ENCODE measurements at regions not wholly inside any gene's neighbourhood (a gene's known extent, or its start where the extent isn't known, plus 50 kb on each side); places are given as distances from the start of the nearest gene placed in this dataset.

DNA sequence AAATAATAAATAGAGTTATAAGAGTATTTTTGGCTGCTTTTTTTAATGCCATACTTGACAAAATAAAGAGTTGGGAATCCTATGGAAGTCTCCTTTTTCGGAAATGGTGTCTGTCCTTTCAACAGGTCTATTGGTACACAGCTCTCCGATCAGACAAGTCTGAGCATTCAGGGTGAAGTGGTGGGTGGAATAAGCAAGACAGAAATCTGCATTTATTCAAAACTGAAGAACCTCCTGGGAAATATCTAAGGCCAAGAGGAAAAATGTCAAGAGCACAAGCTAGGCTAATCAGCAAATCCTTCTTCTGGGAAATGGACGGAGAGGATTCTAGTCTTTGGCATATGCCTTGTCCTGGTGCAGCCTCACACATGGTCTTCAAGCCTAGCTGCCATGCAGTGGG lies 309.0 kb downstream of the CENPC start:
- DNase-seq = no peak

DNA sequence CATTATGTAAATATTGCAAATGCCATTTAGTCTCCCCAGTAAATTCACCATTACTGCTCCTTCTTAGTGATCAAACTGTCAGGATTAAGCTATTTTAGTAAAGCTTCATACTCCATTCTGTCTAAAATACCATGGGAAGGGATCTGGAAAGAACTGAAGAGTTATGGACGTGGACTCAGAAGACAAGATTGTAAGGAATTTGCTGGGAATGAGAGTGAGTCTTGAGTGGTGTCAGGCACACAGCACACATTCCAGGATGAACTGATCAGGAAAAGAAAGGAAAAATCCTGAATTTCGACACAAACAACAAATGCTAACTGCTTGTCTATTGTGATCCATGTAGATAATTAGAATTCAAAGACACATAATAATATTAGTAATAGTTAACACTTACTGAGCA lies 311.0 kb downstream of the CENPC start:
- no peak for DNase-seq

DNA sequence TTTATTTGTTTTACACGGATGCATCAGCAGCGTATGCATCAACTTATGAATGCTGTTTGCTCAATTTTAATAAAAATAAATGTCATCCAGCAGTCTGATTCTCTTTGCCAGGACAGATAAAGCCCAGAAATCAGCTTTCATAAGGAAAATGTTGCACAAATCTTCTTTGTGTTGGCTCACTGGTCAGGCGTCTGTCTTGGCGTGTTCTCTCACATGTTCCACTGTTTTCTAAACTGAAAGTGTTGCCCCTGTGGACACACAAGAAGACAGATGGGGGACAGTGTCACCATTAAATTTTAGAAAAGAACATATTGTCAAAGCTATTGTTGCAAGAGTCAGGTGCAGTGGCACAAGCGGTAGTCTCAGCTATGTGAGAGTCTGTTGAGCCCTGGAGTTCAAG lies 316.2 kb downstream of the CENPC start:
- no peak for DNase-seq

DNA sequence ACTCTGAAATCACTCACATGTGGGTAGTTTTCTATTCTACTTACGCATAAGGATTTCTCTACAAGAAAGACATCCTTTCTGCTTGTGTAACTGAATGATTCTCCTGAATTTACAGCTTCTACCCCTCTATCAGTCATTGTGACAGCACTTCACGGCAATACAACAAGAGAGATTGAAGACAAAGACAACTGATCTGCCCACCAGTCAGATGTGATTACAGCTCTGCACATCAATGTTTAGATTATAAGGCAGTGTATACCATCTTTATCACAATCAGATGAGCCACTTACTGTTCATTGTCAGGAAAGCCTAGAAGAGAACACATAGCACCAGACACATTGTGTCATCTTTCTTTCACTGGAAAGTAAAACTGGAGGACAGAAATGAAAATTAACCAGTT lies 324.4 kb downstream of the CENPC start:
- no peak for DNase-seq

DNA sequence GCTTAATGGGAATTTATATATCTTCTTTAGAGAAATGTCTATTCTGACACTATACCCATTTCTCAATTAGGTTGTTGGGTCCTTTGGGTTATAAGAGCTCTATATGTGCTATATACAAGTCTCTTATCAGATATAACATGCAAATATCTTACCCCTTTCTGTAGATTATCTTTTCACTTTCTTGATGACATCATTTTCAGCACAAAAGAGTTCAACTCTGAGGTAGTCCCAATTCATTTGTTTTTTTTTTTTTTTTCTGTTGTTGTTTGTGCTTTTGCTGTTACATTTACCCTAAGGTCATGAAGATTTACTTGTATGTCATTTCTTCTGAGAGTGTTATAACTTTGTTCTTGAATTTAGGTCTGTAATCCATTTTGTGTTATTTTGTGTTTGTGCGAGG lies 326.4 kb downstream of the CENPC start:
- no peak for DNase-seq

DNA sequence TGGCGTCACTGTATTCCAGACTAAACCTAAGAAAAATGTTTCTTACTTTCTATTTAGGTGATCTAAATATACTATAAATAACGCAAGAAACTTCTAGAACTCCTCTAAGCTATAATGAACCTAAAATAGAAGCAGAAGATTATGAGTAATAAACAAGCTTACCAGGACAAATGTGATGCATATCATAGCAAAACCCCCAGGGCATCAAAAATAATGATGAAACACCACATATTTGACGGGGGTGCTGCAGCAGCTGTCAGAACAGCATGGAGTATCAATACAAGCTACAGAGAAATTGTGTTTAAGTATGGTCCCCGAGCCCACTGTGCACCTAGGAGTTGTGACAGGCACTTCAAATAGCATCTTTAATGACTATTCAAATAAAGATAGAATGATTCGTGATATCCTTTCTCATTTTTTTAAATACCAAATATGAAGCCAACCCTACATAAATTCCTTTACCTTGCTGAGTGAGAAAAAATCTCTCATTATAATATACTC lies 337.3 kb downstream of the CENPC start:
- DNase-seq = no peak

DNA sequence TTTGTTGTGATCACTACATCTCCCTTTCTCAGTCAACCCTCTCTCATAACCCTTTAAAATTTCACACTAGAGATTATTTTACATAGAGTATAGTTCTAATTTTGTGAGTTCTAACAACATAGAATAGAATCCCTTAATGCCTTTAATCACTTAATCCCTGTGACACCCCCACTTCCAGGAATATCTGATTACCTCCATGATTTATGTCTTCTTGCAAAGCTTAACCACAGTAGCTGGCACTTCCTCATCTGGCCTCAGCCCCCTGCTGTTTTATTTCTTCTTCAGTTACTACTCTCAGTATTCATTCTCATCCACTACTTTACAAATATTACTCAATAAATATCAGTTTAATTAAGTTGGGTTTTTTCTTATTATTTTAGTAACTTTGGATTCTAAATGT lies 340.9 kb downstream of the CENPC start:
- no peak for DNase-seq

DNA sequence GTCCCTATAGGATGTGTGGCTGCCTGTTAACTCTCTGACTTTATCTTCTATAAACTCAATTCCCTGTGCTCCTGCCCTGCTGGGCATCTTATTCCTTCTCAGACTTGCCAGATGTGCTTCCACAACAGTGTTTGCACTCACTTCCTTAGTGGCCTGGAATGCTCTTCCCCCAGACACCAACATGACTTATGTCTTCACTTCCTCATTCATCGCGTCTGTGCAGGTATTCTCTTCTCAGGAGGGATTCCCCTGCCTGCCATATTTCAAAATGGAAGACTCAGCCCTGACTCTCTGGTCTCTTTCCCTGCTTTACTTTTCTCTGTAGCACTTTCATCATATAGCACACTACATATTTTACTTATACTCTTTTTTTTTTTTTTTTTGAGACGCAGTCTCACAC lies 344.0 kb downstream of the CENPC start:
- DNase-seq = no peak

DNA sequence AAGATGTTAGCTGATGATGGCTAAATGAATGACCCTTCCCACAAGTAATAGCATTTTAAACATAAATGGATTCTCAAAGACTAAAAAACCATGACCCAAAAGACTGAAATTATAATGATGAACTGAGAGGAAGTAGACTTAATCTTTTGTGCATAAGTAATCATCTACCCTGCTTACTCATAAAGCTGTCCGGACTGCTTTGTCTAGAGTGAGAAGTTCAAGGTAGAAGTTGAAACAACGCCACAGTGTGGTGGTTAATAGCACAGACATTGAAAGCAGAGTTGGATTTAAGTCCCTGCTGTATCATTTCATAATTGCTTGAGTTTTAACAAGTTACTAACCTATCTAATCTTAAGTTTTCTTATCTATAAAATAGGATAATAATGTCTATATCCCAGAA lies 346.6 kb downstream of the CENPC start:
- DNase-seq = no peak

DNA sequence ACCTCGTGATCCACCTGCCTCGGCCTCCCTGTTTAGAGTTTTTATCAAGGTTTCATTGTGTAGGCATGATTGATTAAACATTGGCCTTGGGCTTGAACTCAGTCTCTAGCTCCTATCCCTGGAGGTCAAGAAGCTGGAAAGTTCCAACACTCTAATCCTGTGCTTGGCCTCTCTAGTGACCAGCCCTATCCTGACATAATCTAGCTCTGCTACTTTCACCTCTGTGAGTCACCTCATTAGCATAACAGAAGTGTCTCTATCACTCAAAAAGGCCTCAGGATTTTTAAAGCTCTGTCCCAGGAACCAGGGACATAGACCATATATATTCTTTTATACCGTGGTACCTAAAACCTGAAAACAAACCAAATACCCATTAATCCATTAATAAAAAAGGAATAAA lies 377.5 kb downstream of the CENPC start:
- DNase-seq = no peak

DNA sequence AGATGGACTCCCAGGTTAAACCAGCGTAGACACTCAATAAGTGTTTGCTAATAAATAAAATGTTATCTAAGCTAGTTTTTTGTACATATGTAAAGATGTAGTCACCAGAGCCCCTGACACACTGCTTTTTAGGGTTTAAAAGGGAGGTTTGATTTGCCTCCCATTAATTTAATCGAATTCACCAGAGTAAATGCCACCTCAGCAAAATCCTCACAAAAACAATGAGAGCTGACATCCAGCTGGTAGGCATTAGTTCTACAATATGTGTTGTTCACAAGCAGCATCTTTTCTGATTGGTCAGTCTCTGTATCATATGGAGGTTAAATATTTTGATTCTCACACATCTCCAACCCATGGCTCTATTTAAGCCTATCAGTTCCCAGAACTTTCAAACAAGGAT lies 382.6 kb downstream of the CENPC start:
- DNase-seq = no peak

DNA sequence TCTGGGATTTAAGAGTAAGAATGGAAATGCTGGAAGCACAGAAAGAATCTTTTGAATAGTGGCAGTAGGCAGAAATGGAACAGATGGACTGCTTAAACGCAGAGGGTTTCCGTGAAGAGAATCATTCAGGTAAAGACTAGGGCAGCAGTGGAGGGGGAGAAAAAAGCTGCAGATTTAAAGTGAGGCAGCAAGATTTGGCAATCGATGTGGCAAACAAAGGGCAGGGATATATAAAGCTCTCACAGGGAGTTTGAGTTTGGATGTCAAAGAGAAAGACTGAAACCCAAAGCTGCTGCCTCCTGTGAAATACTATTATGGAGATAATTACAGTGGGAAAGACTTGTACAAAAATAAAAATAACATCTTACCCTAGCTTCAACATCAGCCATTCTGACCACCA lies 384.0 kb downstream of the CENPC start:
- no peak for DNase-seq

DNA sequence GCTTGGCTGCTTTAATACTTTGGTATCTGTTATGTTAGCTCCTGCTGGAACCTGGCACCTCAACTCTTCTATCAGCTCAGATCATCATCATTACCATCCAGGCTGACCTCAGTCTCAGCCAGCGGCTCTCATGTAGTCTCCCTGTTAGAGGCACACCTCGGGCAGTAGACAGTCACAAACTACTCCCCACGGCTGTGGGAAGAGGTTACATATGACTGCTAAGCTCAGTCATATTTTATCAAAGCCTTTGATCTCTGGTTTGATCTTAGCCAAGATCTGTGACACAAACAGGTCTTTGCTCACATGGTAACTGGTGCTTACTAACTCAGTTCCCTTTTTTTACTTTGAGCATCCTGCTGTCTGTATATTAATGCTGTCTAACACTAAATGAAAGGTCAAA lies 384.9 kb downstream of the CENPC start:
- no peak for DNase-seq

DNA sequence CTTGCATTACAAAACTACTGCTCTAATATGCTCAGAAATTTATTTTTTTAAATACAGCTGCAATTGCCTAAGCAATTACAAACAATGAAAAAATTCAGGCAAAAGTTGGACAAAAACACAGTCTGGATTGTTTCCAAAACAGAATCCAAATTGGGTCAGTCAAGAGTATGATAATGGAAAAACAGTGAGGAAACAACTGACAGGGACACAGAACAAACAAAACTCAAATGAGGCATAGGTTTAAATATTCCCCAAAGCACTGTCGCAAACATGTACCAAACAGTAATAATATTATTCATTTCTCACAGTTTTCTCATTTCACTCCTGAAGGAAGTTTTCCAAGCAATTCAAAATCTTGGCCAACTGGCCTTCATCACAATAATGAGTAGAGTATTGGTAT lies 386.6 kb downstream of the CENPC start:
- no peak for DNase-seq

DNA sequence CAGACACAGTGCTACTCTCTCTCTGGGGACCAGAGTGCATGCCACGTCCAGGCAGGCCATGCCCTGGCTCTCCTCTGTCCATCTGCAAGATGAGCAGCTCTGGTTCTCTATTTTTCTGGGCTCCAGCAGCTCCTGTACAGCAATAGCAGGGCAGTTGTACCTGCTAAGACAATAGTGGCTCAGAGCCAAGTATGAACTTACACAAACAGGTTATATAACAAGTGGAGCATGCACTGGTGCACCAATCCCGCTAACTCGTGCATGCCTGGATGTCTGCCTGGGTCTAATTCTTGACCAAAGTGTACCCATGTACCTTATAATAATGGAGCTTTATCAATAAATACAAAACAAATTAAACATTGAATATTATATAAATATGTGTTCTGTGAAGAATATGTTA lies 392.3 kb downstream of the CENPC start:
- no peak for DNase-seq

DNA sequence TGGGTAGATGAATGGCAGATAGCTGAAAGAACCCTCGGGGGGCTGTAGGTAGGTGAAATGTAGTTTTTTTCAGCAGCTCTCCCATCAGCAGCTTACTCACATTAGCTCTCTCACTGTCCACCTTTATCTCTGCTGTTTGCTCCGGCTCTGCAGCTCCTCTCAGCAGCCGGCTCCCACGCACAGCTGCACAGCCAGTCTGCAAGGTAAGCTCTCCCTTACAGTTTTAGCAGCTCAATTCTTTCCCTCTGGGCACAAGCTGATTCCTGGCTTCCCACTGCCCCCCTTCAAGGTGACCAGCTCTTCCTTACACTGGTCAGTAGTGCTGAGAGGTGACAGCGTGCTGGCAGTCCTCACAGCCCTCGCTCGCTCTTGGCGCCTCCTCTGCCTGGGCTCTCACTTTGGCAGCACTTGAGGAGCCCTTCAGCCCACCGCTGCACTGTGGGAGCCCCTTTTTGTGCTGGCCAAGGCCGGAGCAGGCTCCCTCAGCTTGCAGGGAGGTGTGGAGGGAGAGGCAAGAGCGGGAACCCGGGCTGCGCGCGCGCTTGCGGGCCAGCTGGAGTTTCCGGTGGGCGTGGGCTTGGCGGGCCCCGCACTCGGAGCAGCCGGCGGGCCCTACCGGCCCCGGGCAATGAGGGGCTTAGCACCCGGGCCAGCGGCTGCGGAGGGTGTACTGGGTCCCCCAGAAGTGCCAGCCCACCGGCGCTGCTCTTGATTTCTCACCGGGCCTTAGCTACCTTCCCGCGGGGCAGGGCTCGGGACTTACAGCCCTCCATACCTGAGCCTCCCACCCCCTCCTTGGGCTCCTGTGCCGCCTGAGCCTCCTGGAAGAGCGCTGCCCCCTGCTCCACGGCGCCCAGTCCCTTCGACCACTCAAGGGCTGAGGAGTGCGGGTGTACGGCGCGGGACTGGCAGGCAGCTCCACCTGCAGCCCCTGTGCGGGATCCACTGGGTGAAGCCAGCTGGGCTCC lies 393.6 kb downstream of the CENPC start:
- DNase-seq = no peak

DNA sequence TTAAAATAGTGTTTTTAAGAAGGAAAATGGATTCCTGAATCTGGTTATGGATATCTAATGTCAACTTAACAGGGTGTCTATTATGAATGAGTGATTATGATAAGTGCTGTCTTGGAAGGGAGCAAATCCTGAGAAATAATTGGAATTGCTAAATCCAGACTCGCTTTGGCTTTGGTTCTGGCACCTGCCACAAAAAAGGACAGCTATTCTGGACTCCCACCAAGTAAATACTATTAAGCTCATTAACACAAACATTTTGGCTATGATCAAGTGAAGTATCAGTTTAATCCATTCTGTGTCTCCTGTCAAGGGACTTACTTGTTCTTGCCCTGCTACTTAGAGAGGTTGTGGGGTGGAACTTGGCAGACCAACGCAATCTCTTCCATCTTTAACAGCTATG lies 403.7 kb downstream of the CENPC start:
- DNase-seq = no peak

DNA sequence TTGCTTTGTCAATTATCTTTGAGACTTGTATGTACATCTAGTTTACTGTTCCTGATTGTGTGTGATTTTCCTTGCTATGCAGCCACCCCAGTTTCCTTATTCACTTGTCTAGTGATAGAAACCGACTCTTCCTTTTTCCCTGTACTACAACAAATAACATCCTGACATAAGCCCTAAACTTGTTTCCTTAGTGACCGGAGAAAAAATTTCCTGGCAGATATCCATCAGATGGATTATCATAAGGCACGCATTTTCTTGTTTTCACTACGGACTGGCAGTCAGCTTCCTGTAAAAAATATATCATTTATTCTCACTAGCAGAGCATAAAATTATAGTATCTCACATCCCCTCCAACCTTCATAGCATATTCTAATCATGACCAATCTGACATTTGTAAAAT lies 410.7 kb downstream of the CENPC start:
- no peak for DNase-seq

DNA sequence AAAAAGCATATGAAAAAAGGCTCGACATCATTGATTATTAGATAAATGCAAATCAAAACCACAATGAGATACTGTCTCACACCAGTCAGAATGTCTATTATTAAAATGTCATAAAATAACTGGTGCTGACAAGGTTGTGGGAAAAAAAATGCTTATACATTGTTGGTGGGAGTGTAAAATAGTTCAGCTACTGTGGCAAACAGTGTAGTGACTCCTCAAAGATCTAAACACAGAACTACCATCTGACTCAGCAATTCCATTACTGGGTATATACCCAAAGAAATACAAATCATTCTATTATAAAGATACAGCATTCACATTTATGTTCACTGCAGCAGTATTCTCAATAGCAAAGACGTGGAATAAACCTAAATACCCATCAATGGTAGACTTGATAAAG lies 412.1 kb downstream of the CENPC start:
- DNase-seq = no peak

DNA sequence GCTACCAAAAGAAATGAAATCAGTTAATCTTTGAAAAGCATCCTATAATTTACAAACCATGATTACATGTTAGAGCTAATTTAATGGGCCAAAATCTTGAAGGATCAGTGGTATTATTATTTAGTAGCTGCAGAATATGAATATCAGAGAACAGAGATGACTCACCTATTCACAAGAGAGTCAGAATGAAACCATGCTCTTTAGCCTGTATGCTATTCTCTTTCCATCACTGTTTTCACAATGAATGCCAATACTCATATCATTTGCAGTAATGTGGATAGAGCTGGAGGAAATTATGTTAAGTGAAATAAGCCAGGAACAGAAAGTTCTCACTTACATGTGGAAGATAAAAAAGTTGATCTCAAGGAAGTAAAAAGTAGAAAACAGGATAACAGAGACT lies 414.1 kb downstream of the CENPC start:
- DNase-seq = no peak

DNA sequence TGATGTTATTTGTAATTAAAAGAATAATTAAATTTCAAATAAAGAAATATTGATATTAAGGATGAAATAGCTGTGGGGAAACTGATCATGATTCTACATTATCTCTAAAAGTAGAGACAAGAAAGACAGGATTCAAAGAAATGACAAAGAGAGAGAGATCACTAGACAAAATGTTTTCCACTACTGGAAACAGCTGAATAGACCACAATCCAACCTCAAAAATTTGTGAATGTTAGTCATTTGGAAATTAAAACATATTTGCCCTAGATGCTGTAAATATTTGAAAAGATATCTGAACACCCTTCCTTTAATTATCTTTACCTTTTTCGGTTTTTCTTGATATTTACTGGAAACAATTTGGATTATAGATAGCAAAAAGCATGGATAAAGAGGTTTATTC lies 414.9 kb downstream of the CENPC start:
- no peak for DNase-seq

DNA sequence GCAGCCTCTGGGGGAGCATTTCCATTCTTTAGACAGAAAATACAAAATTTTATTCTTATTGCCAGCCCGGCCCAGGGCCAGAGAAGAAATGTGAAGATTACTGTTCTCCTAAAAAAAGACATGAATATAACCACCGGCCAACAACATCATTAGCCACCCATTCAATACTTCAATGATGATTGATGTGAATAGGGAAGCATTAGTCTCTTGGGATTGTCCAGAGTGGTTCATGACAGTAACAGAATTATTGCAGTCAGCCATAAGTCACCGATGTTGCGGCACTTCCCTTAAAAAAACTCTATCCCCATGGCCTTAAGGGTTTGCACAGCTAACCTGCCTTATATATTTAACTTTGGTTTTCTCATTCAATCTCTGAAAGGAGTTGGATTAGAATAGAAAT lies 418.7 kb downstream of the CENPC start:
- DNase-seq = no peak

Measured in anterior cingulate cortex (tissue), 58 donors.